CD14-positive monocyte (primary cell): ENCODE measurements at regions not wholly inside any gene's neighbourhood (a gene's known extent, or its start where the extent isn't known, plus 50 kb on each side); places are given as distances from the start of the nearest gene placed in this dataset.
A peak's percentile ranks its signal among the peaks of the same experiment; 100 is the strongest.

Source experiments
- DNase-seq, 3 donors: peaks; one replicate each; pipeline ENCODE4 v3.0.0-alpha.2; 2011 to 2022
- H2AFZ ChIP-seq: 2 replicates; pipeline ENCODE4 v1.6.0; 2012; ENCODE audit warnings: mild to moderate bottlenecking, low read depth, low read length, inconsistent platforms; ENCODE audit not compliant: insufficient read depth, poor library complexity, severe bottlenecking
- H3K27ac ChIP-seq, 2 donors: 1 replicate in 1 of 2; 2 replicates in 1 of 2; pipeline ENCODE4 v1.5.1; 2012 to 2013; ENCODE audit warnings: low read length in 2 of 2, control low read depth in 1 of 2, inconsistent platforms in 1 of 2, low read depth in 1 of 2, mild to moderate bottlenecking in 1 of 2
- H3K27me3 ChIP-seq, 2 donors: one replicate each; pipeline versions ENCODE4 v1.6.0 to v1.6.1; 2011 to 2013; ENCODE audit warnings: low read length in 2 of 2; ENCODE audit not compliant: control insufficient read depth in 2 of 2, insufficient read depth in 2 of 2
- H3K36me3 ChIP-seq, 2 donors: replicated peaks in 1 of 2; 1 replicate in 1 of 2; 2 replicates in 1 of 2; pipeline versions ENCODE4 v1.5.1 to v1.6.1; 2012 to 2013; ENCODE audit warnings: low read length in 2 of 2, control low read depth in 1 of 2, inconsistent platforms in 1 of 2, mild to moderate bottlenecking in 1 of 2; ENCODE audit not compliant: insufficient read depth in 2 of 2, control insufficient read depth in 1 of 2
- H3K4me1 ChIP-seq, 2 donors: 1 replicate in 1 of 2; 2 replicates in 1 of 2; pipeline versions ENCODE4 v1.5.1 to v1.6.1; 2012 to 2013; ENCODE audit warnings: low read length in 2 of 2, control low read depth in 1 of 2, inconsistent platforms in 1 of 2, mild to moderate bottlenecking in 1 of 2, moderate library complexity in 1 of 2; ENCODE audit not compliant: insufficient read depth in 2 of 2, control insufficient read depth in 1 of 2
- H3K4me2 ChIP-seq: replicated peaks from 2 replicates; pipeline ENCODE3; 2012; ENCODE audit warnings: low read length, moderate library complexity, mild to moderate bottlenecking; ENCODE audit not compliant: poor library complexity, severe bottlenecking; ENCODE audit errors: extremely low read depth
- H3K4me3 ChIP-seq, 3 experiments: fragments of 200-600 bp in 1 of 3; sonication (generic) in 1 of 3; replicated peaks in 1 of 3; 1 replicate in 2 of 3; 2 replicates in 1 of 3; pipeline ENCODE4 v1.5.1; 2011 to 2013; ENCODE audit warnings: low read length in 3 of 3, mild to moderate bottlenecking in 3 of 3, control low read depth in 2 of 3, low read depth in 2 of 3, inconsistent platforms in 1 of 3, moderate library complexity in 1 of 3
- H3K79me2 ChIP-seq: 2 replicates; pipeline ENCODE4 v1.6.0; 2012; ENCODE audit warnings: mild to moderate bottlenecking, control low read depth, inconsistent platforms, low read length, moderate library complexity; ENCODE audit not compliant: insufficient read depth
- H3K9ac ChIP-seq: 2 replicates; pipeline ENCODE4 v1.6.0; 2017; ENCODE audit warnings: low read length, mild to moderate bottlenecking; ENCODE audit not compliant: insufficient read depth, poor library complexity, severe bottlenecking
- H3K9me3 ChIP-seq, 2 donors: replicated peaks in 1 of 2; 1 replicate in 1 of 2; 2 replicates in 1 of 2; pipeline versions ENCODE4 v1.5.1 to v1.6.1; 2012 to 2013; ENCODE audit warnings: low read length in 2 of 2, control low read depth in 1 of 2; ENCODE audit not compliant: control insufficient read depth in 1 of 2, insufficient read depth in 1 of 2
- H4K20me1 ChIP-seq: 2 replicates; pipeline ENCODE4 v1.6.0; 2012; ENCODE audit warnings: mild to moderate bottlenecking, low read length, control low read depth, moderate library complexity; ENCODE audit not compliant: insufficient read depth
- H3K27ac Mint-ChIP-seq, 7 donors: one replicate each; pipeline ENCODE4 v1.8.0; 2020; ENCODE audit warnings: mild to moderate bottlenecking in 7 of 7, mixed read lengths in 7 of 7, moderate library complexity in 6 of 7, inconsistent platforms in 2 of 7
- H3K27me3 Mint-ChIP-seq, 3 donors: one replicate each; pipeline ENCODE4 v1.8.0; 2021 to 2022; ENCODE audit warnings: low read depth in 3 of 3, mild to moderate bottlenecking in 3 of 3, mixed read lengths in 3 of 3, moderate library complexity in 3 of 3, inconsistent platforms in 1 of 3
- H3K36me3 Mint-ChIP-seq, 2 donors: one replicate each; pipeline ENCODE4 v1.8.0; 2020; ENCODE audit warnings: mixed read lengths in 2 of 2, inconsistent platforms in 1 of 2, mild to moderate bottlenecking in 1 of 2
- H3K4me1 Mint-ChIP-seq: one replicate; pipeline ENCODE4 v1.8.0; 2020; ENCODE audit warnings: mild to moderate bottlenecking, mixed read lengths
- H3K4me3 Mint-ChIP-seq, 2 donors: one replicate each; pipeline ENCODE4 v1.8.0; 2020; ENCODE audit warnings: mild to moderate bottlenecking in 2 of 2, mixed read lengths in 2 of 2, moderate library complexity in 1 of 2
- H3K9me3 Mint-ChIP-seq, 7 donors: one replicate each; pipeline ENCODE4 v1.8.0; 2020 to 2022; ENCODE audit warnings: mixed read lengths in 7 of 7, mild to moderate bottlenecking in 6 of 7, moderate library complexity in 6 of 7, inconsistent platforms in 2 of 7
- CTCF ChIP-seq: fragments of 200-600 bp; IDR thresholded peaks from one replicate; pipeline ENCODE4 v1.8.0; 2022; ENCODE audit warnings: antibody characterized with exemption, mild to moderate bottlenecking
- WGBS: methylation state at CpG from one replicate; pipeline ENCODE4 v1.1.5; 2013; ENCODE audit warnings: missing lambda C conversion rate; ENCODE audit not compliant: insufficient coverage; 5-methylcytosine and 5-hydroxymethylcytosine counted together
- intact Hi-C, 2 donors: fragments of 100-400 bp; cut with micrococcal nuclease; formaldehyde crosslinking; loops; one replicate each; pipeline versions ENCODE4 v1.15.0 to v1.15.1; 2023

DNA sequence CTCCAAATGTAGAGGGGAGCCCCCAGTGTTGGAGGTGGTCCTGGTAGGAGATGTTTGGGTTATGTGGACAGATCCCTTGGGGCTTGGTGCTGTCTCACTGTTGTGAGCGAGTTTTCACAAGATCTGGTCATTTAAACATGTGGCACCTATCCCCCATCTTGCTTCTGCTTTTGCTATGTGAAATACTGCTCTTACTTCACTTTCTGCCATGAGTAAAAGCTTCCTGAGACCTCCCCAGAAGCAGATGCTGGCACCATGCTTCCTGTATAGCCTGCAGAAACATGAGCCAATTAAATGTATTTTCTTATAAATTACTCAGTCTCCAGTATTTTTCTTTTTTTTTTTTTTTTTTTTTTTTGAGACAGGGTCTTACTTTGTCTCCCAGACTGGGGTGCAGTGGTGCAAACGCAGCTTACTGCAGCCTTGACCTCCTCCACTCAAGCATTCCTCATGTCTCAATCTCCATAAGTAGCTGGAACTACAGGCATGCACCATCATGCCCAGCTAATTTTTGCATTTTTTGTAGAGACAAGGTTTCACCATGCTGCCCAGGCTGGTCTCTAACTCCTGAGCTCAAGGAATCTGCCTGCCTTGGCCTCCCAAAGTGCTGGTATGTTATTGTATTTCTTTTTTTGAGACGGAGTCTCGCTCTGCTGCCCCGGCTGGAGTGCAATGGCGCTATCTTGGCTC lies 177.1 kb downstream of the ALDH8A1 start:
- peaks cover 0 to 6% of the 10 kb centered on the region in 2 donors for H3K9me3 ChIP-seq
- no peaks in the 10 kb centered on the region for H3K79me2 ChIP-seq
- peaks cover 11% of the 10 kb centered on the region for H3K4me1 Mint-ChIP-seq
- no peak overlapping the region for H3K4me3 ChIP-seq
- H3K9ac ChIP-seq: no peak overlapping the region
- no peak overlapping the region for H2AFZ ChIP-seq
- no peak overlapping the region for H3K27ac ChIP-seq
- no peak overlapping the region for H3K4me3 Mint-ChIP-seq
- H3K36me3 ChIP-seq: no peaks in the 10 kb centered on the region
- intact Hi-C loops: no loop called here
- H3K4me2 ChIP-seq: no peak overlapping the region
- H3K27me3 ChIP-seq: no peaks in the 10 kb centered on the region
- TF ChIP-seq CTCF: no peak
- H3K9me3 Mint-ChIP-seq: peaks cover 6 to 28% (median 14%) of the 10 kb centered on the region in 7 donors
- peak; percentile 31 to 38 (median 34) for DNase-seq
- no peaks in the 10 kb centered on the region for H3K36me3 Mint-ChIP-seq
- H3K4me1 ChIP-seq: peaks cover 4 to 9% of the 10 kb centered on the region in 2 donors
- peaks cover 0 to 6% (median 3%) of the 10 kb centered on the region in 3 donors for H3K27me3 Mint-ChIP-seq
- 100% methylated on average over 2 of the region's 6 CpGs for WGBS
- peak overlapping the region in 1 of 7 donors; percentile 38 for H3K27ac Mint-ChIP-seq
- no peaks in the 10 kb centered on the region for H4K20me1 ChIP-seq

DNA sequence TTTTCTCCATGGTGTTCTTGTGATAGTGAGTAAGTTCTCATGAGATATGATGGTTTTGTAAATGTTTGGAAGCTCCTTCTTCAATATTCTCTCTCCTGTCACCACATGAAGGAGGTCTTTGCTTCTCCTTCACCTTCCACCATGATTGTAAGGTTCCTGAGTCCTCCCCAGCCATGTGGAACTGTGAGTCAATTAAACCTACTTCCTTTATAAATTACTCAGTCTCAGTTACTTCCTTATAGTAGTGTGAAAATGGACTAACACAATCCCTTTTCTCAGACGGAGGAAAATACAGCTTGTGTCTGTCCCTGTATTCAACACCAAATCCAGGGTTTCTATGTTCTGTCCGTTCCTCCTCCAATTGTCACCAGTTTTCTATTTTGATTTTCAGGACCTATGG lies 181.0 kb downstream of the ALDH8A1 start:
- Histone ChIP-seq H3K27me3 (no peaks in the 10 kb centered on the region), H3K9ac (no peak overlapping the region), H3K9me3 (peaks cover 0 to 6% of the 10 kb centered on the region in 2 donors), H3K4me2 (peak overlapping the region; percentile 3), H3K79me2 (no peaks in the 10 kb centered on the region), H3K4me1 (peaks cover 4 to 9% of the 10 kb centered on the region in 2 donors), H3K36me3 (no peaks in the 10 kb centered on the region), H3K27ac (no peak overlapping the region), H3K4me3 (no peak overlapping the region), H4K20me1 (no peaks in the 10 kb centered on the region), H2AFZ (no peak overlapping the region)
- H3K27me3 Mint-ChIP-seq: peaks cover 0 to 3% (median 3%) of the 10 kb centered on the region in 3 donors
- no peaks in the 10 kb centered on the region for H3K36me3 Mint-ChIP-seq
- TF ChIP-seq CTCF: no peak
- intact Hi-C loops: no loop called here
- no peak overlapping the region for H3K4me3 Mint-ChIP-seq
- peak overlapping the region in 4 of 7 donors; percentile 16 to 36 (median 24) for H3K27ac Mint-ChIP-seq
- no CpG with 5 or more reads among the region's 2 CpGs for WGBS
- peaks cover 3 to 18% (median 6%) of the 10 kb centered on the region in 7 donors for H3K9me3 Mint-ChIP-seq
- H3K4me1 Mint-ChIP-seq: peaks cover 11% of the 10 kb centered on the region
- peak; percentile 22 to 40 (median 38) for DNase-seq
